ENCODE measurements at regions not wholly inside any gene's neighbourhood (a gene's known extent, or its start where the extent isn't known, plus 50 kb on each side); places are given as distances from the start of the nearest gene placed in this dataset.

DNA sequence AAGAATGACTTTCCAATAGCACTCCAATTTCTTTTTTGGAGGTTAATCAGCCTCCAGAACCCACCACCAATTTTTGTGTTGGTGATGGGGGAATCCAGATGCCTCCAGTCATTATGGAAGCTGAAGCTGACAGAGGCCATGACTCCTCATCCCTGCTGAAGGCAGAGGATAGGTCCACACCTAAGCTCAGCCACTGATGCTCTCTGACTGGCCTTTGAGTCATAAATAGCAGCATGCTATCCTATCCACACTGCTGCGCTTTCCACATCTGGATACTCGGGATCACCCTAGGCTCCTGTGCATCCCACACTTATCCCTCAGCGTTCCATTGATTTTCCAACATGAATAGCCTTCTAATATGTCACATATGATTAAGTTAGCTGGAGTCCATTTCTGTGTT is 124.2 kb downstream of the TES start:
- Mint-ChIP-seq H3K4me3 (no peak overlapping the region), H3K27ac (no peak overlapping the region), H3K4me1 (no peaks in the 10 kb centered on the region), H3K9me3 (no peaks in the 10 kb centered on the region), H3K27me3 (peaks cover 5% of the 10 kb centered on the region), H3K36me3 (no peaks in the 10 kb centered on the region)

DNA sequence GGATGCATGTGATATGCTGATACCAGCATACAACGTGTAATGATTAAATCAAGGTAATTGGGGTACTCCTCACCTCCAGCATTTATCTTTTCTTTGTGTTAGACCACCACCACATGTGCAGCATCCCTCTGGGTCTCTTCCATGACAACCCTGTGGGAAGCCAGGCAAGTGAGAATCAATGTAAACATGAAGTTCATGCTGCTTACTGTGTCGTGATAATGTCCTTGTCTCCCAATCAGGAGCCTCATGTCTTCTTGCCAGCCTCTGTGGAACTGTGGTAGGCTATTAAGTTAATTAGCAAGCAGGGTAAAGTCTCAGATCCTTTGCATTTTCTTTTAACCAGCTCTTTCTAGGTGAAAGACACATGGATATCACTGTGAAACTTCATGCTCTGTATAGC is 126.7 kb downstream of the TES start:
- no peaks in the 10 kb centered on the region for H3K36me3 Mint-ChIP-seq
- H3K4me3 Mint-ChIP-seq = no peak overlapping the region
- no peak overlapping the region for H3K27ac Mint-ChIP-seq
- peaks cover 5% of the 10 kb centered on the region for H3K27me3 Mint-ChIP-seq
- no peaks in the 10 kb centered on the region for H3K4me1 Mint-ChIP-seq
- no peaks in the 10 kb centered on the region for H3K9me3 Mint-ChIP-seq

DNA sequence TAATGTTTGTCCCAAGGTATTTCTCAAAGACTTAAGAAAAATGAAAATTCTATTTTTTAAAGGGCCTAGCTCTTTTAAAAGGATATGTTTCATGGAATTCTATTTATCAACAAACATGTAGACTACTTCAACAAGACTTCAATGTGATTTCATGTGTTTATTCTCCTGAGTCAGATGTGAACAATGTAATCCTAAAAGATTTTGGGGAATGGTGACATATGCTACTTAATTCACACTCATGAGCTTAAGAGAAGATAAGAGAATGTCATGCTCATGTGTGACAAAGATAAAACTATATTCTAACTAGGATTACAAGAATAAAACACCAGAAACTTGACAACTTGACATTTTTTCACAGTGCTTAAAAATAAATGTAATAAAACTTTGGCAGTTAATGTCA is 127.5 kb downstream of the TES start:
- H3K36me3 Mint-ChIP-seq = no peaks in the 10 kb centered on the region
- no peak overlapping the region for H3K4me3 Mint-ChIP-seq
- H3K9me3 Mint-ChIP-seq = no peaks in the 10 kb centered on the region
- no peak overlapping the region for H3K27ac Mint-ChIP-seq
- no peaks in the 10 kb centered on the region for H3K4me1 Mint-ChIP-seq
- H3K27me3 Mint-ChIP-seq = peaks cover 5% of the 10 kb centered on the region

DNA sequence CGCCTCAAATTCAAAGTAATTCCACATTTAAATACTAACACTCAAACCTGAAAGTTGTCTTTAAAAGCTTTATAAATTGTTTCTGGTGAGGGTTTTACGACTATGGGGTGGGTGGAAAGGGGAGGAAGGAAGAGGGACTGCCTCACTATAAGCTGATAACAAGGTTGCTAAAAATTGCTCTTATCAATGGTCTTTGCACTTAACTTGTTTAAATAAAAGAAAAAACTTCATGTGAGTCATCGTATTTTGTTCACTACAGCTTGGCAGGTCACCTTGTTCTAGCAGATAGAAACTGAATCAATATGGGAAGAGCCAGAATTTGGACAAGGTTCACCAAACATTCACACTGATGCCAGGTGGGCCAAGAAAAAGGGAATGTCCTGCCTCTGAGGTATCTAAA is 129.2 kb downstream of the TES start:
- no peaks in the 10 kb centered on the region for H3K9me3 Mint-ChIP-seq
- no peak overlapping the region for H3K27ac Mint-ChIP-seq
- no peak overlapping the region for H3K4me3 Mint-ChIP-seq
- peaks cover 9% of the 10 kb centered on the region for H3K27me3 Mint-ChIP-seq
- H3K4me1 Mint-ChIP-seq = no peaks in the 10 kb centered on the region
- H3K36me3 Mint-ChIP-seq = no peaks in the 10 kb centered on the region

DNA sequence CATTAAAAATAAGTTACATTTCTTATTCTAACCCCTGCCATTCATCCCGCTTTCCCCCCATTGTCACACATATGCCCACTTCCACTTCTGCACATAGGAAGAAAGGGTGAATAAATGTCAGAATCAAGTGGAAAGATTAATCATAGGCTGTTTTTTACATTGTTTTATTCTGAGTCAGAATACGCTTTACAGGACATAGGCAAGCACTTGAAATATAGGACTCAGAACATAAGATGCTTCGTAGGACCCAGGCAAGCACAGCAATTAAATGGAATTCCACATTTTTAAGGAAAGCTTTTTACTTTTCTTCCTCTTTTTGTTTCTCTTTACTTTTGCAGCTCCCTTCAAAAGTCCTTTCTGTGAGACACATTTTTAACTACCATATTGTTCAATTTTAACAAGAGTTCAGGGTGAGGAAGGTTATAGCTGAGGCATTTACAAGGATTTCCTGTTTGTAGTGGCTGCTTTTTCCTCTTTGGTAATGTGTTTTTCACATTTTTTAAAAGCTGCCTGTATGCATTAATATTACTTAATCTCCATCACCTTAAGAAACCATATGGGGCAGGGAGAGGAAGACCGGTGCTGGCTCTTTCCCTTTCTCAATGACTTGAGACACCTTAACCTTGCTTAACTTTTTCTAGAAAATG is 130.0 kb downstream of the TES start:
- Mint-ChIP-seq H3K36me3 (no peaks in the 10 kb centered on the region), H3K27me3 (peaks cover 9% of the 10 kb centered on the region), H3K4me3 (no peak overlapping the region), H3K27ac (no peak overlapping the region), H3K9me3 (no peaks in the 10 kb centered on the region), H3K4me1 (no peaks in the 10 kb centered on the region)

DNA sequence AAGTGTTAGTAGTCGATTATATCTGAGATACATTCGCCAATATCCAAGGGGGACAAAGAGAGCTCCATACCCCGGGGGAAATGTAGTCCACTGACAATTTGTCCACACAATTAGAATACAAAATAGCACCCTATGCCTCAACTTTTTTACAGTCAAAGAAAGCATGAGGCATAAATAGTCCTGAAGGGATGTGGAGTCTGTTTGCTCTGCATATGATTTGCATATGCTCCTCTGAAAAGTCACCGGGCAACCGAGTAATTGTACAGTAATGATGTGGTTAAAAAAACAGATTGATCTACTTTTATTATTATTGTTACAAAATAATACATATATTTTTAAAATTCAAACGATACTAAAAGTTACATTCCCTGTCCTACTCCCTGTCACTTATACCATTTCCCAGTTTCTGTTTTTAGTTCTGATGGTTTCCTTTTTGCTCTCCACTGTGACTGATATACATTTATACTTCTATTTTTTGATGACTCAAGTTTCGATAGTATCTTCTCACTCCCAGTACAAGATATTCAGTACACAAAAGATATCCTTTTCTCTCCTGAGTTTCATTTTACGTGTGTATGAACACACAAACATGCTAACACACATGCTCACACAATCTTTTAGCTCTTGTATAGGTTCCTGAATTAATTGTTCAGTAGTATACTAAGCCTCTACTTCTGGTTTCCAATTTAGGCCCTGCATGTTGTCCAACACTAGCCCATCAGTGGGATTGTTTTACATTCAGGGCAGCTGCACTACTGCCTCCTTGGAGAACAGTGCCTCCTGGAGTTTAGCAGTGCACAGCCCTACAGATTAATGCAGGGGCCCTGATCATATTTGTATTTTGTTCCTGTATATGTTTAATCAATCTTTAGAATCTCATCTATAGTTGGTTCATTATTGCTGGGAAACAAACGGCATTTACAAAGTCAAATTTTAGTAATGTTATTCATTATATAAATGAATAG is 130.9 kb downstream of the TES start:
- Mint-ChIP-seq H3K9me3 (no peaks in the 10 kb centered on the region), H3K27ac (no peak overlapping the region), H3K36me3 (no peaks in the 10 kb centered on the region)

DNA sequence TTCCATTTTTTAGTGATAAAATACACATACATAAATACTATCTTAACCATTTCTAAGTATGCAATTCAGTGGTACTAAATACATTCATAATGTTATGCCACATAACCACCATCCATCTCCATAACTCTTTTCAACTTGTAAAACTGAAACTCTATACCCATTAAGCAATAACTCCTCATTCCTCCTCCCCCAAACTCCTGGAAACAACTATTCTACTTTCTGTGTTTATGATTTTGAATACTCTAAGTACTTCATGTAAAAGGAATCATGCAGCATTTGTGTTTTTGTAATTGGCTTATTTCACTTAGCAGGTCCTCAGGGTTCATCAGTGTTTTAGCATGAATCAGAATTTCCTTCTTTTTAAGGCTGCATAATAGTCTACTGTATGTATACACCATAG is 131.8 kb downstream of the TES start:
- no peak overlapping the region for H3K4me3 Mint-ChIP-seq
- no peaks in the 10 kb centered on the region for H3K9me3 Mint-ChIP-seq
- H3K36me3 Mint-ChIP-seq = no peaks in the 10 kb centered on the region
- peak overlapping the region; percentile 5 for H3K27ac Mint-ChIP-seq
- H3K4me1 Mint-ChIP-seq = no peaks in the 10 kb centered on the region
- H3K27me3 Mint-ChIP-seq = peaks cover 9% of the 10 kb centered on the region

More for the DNA sequence above, 130.9 kb downstream of the TES start:
- Mint-ChIP-seq H3K4me1 (no peaks in the 10 kb centered on the region), H3K27me3 (peaks cover 9% of the 10 kb centered on the region), H3K4me3 (no peak overlapping the region)

DNA sequence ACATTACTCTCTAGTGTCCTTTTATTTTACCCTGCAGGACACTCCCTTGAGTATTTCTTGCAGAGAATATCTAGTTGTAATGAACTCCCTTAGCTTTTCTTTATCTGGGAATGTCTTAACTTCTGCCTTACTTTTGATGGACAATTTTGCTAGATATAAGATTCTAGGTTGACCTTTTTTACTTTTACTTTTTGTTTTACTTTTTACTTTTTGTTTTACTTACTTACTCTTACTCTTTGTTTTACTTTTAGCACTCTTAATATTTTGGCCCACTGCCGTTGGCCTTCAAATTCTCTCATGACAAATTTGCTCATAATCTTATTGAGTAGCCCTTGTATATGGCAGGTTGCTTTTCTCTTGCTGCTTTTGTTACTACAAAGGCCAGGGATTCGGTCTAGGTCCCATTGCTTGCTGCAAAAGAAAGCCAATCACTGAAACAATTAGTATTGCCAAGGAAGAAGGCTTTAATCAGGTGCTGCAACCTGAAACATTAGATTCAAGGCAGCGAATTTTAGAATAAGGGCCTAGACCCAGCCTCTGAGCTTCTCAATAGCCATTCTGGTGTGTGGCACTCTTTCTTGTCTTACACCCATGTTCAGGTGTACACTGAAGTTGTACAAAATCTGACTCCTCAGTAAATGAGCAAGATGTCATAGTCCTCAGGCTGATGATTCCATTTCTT is 137.0 kb downstream of the TES start:
- Mint-ChIP-seq H3K36me3 (no peaks in the 10 kb centered on the region), H3K9me3 (no peaks in the 10 kb centered on the region), H3K27me3 (peaks cover 10% of the 10 kb centered on the region), H3K4me3 (no peak overlapping the region), H3K27ac (no peak overlapping the region), H3K4me1 (no peaks in the 10 kb centered on the region)

DNA sequence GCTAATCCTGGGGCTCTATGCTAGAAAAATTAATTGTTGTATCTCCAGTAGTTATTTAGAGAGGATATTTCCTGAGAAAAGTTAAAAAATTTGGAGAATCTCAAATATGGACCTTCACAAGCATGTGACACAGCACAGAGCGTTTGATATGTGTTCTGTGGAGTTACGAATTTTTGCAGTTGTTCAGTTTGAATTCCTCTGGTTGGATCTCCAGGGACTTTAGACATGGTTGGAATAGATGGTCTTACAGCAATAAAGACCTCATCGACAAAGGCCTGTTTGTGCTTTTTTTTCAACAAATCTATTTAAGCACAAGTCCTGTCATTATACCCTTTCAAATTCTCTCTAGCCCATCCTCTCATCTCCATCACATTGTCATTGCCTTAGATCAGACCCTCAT is 138.0 kb downstream of the TES start:
- no peaks in the 10 kb centered on the region for H3K9me3 Mint-ChIP-seq
- H3K4me3 Mint-ChIP-seq = no peak overlapping the region
- no peak overlapping the region for H3K27ac Mint-ChIP-seq
- peaks cover 9% of the 10 kb centered on the region for H3K27me3 Mint-ChIP-seq
- H3K36me3 Mint-ChIP-seq = no peaks in the 10 kb centered on the region
- H3K4me1 Mint-ChIP-seq = no peaks in the 10 kb centered on the region

DNA sequence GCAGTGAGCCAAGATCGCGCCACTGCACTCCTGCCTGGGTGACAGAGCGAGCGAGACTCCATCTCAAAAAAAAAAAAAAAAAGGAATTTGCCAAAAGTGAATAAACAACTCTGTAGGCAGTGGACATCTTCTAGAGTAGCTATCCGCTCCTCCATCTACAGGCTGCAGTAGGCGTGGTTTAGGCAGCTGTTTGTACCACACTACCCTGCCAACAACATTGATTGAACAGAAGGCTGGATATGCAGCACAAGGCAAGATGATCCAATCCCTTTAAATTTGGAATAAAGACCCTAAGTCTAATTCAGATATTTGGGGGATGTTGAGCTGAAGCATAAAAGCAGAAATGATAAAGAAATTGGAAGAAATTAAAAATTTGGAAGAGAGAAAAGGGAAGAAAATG is 141.6 kb downstream of the TES start:
- Mint-ChIP-seq H3K9me3 (no peaks in the 10 kb centered on the region), H3K4me1 (no peaks in the 10 kb centered on the region), H3K27ac (no peak overlapping the region), H3K36me3 (no peaks in the 10 kb centered on the region), H3K27me3 (peaks cover 6% of the 10 kb centered on the region), H3K4me3 (no peak overlapping the region)

DNA sequence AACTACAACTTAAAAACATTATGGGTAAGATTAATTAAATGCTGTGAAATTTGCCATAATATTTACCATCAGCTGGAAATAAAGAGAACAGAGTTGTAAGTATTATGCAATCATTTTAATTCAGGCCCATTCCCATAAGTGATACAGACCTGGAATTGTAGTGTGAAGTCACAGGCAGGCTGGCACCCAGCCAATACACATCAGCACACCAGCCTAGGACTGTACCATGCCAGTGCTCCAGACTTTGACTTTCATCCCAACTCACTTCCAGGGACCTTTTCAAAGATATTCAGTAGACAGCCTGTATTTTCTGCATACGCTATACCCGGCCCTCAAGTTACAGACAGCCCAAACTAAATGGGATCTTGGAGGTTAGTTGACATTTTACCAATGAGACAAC is 143.3 kb downstream of the TES start:
- H3K27me3 Mint-ChIP-seq = peaks cover 4% of the 10 kb centered on the region
- no peak overlapping the region for H3K27ac Mint-ChIP-seq
- H3K9me3 Mint-ChIP-seq = no peaks in the 10 kb centered on the region
- H3K4me3 Mint-ChIP-seq = no peak overlapping the region
- no peaks in the 10 kb centered on the region for H3K36me3 Mint-ChIP-seq
- no peaks in the 10 kb centered on the region for H3K4me1 Mint-ChIP-seq

DNA sequence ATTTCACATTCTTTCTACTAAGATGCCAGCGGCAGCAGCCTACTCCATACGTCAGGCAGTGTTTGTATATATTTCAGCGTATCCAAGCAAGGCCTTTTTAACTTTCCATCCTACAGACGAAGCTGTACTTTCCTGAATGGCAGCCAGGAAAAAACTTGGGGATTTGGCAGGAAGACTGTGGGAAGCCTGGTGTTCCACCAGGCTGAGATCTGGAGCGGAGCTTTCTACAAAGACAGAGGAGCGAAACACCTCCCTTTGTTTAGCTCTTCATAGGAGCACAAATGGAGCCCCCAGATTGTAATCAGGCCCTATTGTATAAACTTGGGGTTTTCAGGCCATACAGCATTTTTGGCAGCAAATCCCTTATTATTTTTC is 143.8 kb downstream of the TES start:
- H3K9me3 Mint-ChIP-seq = no peaks in the 10 kb centered on the region
- H3K27me3 Mint-ChIP-seq = peaks cover 4% of the 10 kb centered on the region
- no peak overlapping the region for H3K27ac Mint-ChIP-seq
- H3K4me1 Mint-ChIP-seq = no peaks in the 10 kb centered on the region
- no peaks in the 10 kb centered on the region for H3K36me3 Mint-ChIP-seq
- H3K4me3 Mint-ChIP-seq = no peak overlapping the region

DNA sequence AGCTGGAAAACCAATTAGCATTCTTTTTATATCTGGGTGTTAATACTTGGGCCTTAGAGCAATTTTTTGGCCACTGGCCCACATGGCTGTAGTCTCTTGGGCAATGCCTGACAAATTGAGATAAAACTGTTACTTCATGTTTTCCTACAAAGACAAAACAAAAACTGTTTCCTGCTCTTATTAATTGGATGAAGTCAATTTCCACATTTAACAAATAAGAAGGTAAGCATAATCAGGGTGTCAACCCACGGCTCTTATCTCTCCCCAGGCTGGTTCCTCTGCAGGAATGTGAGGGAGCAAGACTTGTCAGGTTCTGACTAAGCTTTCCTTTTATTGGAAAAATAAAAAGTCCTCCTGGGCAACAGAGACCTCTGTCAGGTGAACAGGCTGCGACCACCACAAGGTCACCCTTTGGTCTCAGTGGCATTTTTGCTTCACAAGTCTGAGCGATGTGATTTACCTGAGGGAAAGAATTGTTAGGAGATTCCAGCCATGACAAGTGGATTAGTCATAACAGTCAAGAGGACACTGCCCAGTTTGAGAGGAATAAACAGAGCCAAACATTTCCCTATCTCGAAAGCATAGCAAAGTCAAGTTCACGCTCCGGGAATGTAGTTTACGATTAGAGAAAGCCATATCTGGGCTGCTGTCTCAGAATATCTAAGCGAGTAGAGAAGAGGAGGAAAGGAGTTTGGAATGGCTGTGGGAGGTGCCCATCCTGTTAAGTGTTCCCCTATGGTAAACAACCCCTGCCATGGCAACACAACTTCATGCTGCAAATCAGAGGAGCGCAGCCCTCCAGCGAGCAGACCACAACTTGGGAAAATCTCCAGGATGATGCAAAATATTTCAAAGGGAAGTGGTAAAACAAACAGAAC is 144.4 kb downstream of the TES start:
- Mint-ChIP-seq H3K27ac (no peak overlapping the region), H3K4me1 (no peaks in the 10 kb centered on the region), H3K36me3 (no peaks in the 10 kb centered on the region), H3K4me3 (no peak overlapping the region), H3K27me3 (peaks cover 4% of the 10 kb centered on the region), H3K9me3 (no peaks in the 10 kb centered on the region)

DNA sequence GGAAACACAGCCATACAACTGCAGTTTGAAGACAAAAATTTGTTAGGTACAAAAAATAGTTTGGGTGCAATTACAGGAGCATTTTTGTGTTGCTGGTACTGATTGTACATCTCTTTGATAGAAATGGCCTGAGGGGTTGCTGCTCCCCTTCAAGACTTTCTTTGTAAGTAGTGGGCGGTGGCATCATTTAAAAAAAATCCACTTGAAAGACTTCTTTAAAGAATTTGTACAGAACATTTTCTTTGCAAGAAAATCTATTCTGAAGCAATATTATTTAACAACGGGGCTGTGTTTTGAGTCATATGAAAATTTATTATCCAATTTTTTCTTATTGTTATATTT is 144.1 kb upstream of the CAV2 start:
- Mint-ChIP-seq H3K4me3 (no peak overlapping the region), H3K27ac (no peak overlapping the region), H3K9me3 (no peaks in the 10 kb centered on the region), H3K36me3 (no peaks in the 10 kb centered on the region), H3K27me3 (peaks cover 4% of the 10 kb centered on the region), H3K4me1 (no peaks in the 10 kb centered on the region)

DNA sequence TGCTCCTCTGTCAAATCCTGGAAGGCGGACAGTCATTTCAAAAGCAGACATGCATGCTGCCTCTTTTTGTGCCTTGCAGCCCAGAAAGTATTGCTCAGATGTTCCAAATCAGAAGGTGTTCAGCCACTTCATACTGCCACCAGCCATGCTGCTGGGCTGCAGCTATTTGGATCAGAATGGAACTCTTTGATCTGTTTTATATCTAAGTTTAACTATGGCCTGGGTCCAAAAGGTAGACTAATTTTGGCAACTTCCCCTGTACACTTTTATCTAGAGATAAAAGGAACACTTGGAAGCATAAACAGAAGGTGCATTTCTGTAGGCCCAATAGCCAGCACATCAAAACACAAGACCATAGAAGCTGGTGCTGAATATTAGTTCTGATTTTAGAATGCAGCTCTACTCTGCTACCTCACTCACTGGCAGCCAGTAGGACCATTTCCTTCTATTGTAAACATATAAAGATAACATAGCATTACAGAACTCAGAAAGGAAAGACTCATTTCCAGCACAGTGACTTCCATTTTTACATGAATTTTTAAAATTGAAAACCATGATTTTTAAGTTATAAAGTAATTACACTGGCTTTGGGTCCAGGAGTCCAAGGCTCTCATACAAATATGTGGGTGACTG is 143.1 kb upstream of the CAV2 start:
- Mint-ChIP-seq H3K4me3 (no peak overlapping the region), H3K27ac (no peak overlapping the region), H3K36me3 (no peaks in the 10 kb centered on the region), H3K4me1 (no peaks in the 10 kb centered on the region), H3K9me3 (no peaks in the 10 kb centered on the region), H3K27me3 (peaks cover 4% of the 10 kb centered on the region)
